DND-41 (cell line): ENCODE measurements at regions not wholly inside any gene's neighbourhood (a gene's known extent, or its start where the extent isn't known, plus 50 kb on each side); places are given as distances from the start of the nearest gene placed in this dataset.

Source experiments
- EZH2 ChIP-seq: IDR thresholded peaks from 3 replicates; pipeline ENCODE4 v1.6.1; 2012; ENCODE audit warnings: borderline replicate concordance, low read depth, mild to moderate bottlenecking, moderate library complexity, low read length, inconsistent platforms; ENCODE audit not compliant: severe bottlenecking
- TF ChIP-seq, protein P1 (sequence below): IDR thresholded peaks from 2 replicates; pipeline ENCODE4 v1.5.1; 2012; ENCODE audit warnings: borderline replicate concordance, low read length, moderate library complexity, mild to moderate bottlenecking; ENCODE audit not compliant: poor library complexity, severe bottlenecking; ENCODE audit errors: extremely low read depth

DNA sequence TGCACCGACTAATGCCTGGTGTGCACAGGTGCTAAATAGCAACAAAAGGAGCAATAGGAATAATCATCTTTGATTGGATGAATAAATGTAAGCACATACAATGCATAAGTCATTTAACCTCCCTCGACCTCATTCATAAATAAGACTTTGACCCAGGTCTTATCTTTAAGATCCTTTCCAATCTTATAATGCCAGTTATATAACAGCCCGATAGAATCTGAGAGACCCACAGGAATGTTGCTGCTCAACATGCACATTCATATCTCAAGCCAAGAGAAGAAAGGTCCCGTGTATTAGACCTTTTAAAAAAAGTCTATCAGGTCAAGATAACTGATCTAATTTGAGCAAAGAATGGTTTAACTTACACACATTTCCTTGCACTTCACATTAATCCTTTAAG lies 146.8 kb upstream of the SOX9 start:
- TF ChIP-seq, protein P1, sequence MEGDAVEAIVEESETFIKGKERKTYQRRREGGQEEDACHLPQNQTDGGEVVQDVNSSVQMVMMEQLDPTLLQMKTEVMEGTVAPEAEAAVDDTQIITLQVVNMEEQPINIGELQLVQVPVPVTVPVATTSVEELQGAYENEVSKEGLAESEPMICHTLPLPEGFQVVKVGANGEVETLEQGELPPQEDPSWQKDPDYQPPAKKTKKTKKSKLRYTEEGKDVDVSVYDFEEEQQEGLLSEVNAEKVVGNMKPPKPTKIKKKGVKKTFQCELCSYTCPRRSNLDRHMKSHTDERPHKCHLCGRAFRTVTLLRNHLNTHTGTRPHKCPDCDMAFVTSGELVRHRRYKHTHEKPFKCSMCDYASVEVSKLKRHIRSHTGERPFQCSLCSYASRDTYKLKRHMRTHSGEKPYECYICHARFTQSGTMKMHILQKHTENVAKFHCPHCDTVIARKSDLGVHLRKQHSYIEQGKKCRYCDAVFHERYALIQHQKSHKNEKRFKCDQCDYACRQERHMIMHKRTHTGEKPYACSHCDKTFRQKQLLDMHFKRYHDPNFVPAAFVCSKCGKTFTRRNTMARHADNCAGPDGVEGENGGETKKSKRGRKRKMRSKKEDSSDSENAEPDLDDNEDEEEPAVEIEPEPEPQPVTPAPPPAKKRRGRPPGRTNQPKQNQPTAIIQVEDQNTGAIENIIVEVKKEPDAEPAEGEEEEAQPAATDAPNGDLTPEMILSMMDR, result no peak
- TF ChIP-seq EZH2, result no peak
